Ishikawa (cell line): ENCODE measurements at regions not wholly inside any gene's neighbourhood (a gene's known extent, or its start where the extent isn't known, plus 50 kb on each side); places are given as distances from the start of the nearest gene placed in this dataset.

Experiments used
- CEBPB ChIP-seq: IDR thresholded peaks from 2 replicates; pipeline ENCODE4 v1.6.1; 2012
- CREB1 ChIP-seq: IDR thresholded peaks from 2 replicates; pipeline ENCODE4 v1.6.1; 2012; ENCODE audit warnings: low read depth
- EGR1 ChIP-seq: IDR thresholded peaks from 2 replicates; pipeline ENCODE4 v1.6.1; 2012
- EP300 ChIP-seq: IDR thresholded peaks from 2 replicates; pipeline ENCODE4 v1.6.1; 2012; ENCODE audit warnings: borderline replicate concordance
- FOXM1 ChIP-seq: IDR thresholded peaks from 2 replicates; pipeline ENCODE4 v1.6.1; 2012; ENCODE audit warnings: low read depth, borderline replicate concordance
- MAX ChIP-seq: IDR thresholded peaks from 2 replicates; pipeline ENCODE4 v1.6.1; 2012
- NFIC ChIP-seq: IDR thresholded peaks from 2 replicates; pipeline ENCODE4 v1.6.1; 2012
- RAD21 ChIP-seq: IDR thresholded peaks from 2 replicates; pipeline ENCODE4 v1.6.1; 2012; ENCODE audit warnings: low read depth
- REST ChIP-seq: IDR thresholded peaks from 2 replicates; pipeline ENCODE4 v1.6.1; 2012; ENCODE audit warnings: low read depth, mild to moderate bottlenecking
- TAF1 ChIP-seq: IDR thresholded peaks from 2 replicates; pipeline ENCODE4 v1.6.1; 2012; ENCODE audit warnings: low read depth, mild to moderate bottlenecking
- TCF12 ChIP-seq: IDR thresholded peaks from 2 replicates; pipeline ENCODE4 v1.6.1; 2012; ENCODE audit warnings: low read depth
- TEAD4 ChIP-seq: IDR thresholded peaks from 2 replicates; pipeline ENCODE4 v1.6.1; 2012
- USF1 ChIP-seq: IDR thresholded peaks from 2 replicates; pipeline ENCODE4 v1.6.1; 2012
- YY1 ChIP-seq: IDR thresholded peaks from 2 replicates; pipeline ENCODE4 v1.6.1; 2012; ENCODE audit warnings: low read depth

- TF ChIP-seq NFIC, result no peak
- no peak for TF ChIP-seq RAD21
- no peak for TF ChIP-seq REST
- TF ChIP-seq TAF1, result no peak
- TF ChIP-seq EGR1, result no peak
- TF ChIP-seq EP300, result no peak
- no peak for TF ChIP-seq CEBPB
- no peak for TF ChIP-seq USF1
- no peak for TF ChIP-seq MAX
- no peak for TF ChIP-seq TEAD4
- TF ChIP-seq CREB1, result no peak
- no peak for TF ChIP-seq TCF12
- TF ChIP-seq FOXM1, result no peak
- TF ChIP-seq YY1, result no peak
Observed at GRCh38 chr21:22211943-22212342, 1213.7 kb downstream of the NCAM2 start.
